Activated CD4-positive, alpha-beta T cell treated with anti-CD3 and anti-CD28 coated beads for 48 hours (primary cell): ENCODE measurements at regions not wholly inside any gene's neighbourhood (a gene's known extent, or its start where the extent isn't known, plus 50 kb on each side); places are given as distances from the start of the nearest gene placed in this dataset.

Experiments used
- DNase-seq: peaks from one replicate; pipeline ENCODE4 v3.0.0-alpha.2; 2020

- no peak for DNase-seq
Measured at GRCh38 chr6:170053966-170054661, 236.8 kb downstream of the DLL1 start.

DNA sequence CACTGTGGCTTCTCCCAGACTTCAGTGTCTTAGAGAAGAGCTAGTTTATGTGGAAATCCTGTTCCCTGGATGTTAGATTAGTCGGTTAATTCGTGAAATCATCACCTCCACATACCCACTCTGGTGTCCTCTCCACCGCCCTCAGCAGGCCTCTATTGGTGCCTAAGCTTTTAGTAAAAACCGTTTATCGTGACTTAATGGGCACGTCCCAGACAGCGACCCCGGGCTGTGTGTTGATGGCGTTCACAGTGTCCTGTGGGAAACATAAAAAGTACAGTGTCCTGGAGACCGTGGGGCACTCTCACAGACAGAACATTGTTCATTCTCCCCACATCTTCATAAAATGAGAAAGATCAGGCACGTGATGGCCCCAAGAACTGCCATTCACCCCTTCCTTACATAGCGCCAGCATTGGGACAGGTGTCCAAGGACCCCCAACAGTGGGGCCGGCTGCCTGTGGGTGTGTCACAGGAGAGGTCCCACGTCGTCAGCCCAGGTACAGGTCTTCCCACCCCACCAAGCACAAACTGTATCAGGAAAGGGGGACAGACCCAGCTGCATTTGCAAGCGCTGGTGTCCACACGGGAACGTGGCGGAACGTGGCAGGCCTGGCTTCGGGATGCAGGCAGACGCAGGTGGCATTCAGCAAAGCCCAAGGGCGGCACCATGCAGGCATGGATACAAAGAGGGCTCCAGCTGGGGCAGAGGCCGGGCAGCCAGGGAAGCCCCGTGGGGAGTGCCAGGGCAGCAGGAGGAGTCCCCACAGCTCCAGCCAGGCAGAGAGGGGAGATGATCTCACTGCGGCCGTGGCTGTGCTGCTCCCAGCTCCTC, 237.7 kb downstream of the DLL1 start:
- DNase-seq = no peak

DNA sequence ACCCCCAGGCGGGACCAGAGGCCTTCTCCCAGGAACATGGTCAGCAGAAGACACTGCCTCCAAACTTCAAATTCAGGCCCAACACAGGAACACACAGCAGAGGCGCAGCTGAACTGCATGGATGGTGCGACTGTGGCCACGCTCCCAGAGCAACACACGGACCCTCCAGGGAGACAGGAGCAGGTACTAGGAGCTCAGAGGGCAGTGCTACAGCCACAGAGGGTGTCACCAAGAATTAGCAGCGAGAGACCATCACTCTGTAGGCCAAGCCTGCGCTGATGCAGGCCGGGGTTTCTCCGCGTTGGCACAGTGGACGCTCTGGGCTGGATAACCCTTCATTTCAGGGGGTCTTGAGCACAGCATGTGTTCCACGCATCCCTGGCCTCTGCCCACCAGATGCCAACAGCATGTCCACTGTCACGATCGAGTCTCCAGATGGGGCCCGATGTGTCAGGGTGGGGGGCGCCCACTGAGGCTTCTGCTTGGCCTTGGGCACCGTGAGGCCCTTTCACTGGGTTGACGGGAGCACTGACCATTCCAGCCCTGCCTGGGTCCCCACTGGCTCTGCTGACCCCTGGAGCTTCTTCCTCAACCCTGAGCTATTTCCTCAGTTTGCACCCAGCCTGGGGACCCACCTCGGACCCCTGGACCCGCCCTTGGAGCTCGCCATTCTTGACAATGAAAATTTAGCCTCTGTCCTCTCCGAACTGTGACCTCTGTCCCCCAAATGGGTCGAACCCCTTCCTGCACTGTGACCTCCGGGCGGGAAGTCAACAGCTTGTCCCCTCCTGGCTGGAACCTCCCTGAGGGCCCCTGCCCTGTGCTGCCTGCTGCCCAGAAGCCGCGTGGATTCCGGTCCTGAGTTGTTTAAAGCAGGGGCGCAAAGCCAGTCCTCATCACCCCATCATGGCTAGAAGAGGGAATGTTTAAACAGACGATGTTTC, 239.4 kb downstream of the DLL1 start:
- DNase-seq = no peak

- DNase-seq = no peak
Measured at GRCh38 chr6:170050591-170051041, 240.3 kb downstream of the DLL1 start.

GRCh38 chr6:170049641-170050561, 241.0 kb downstream of the DLL1 start:
- DNase-seq = no peak

DNA sequence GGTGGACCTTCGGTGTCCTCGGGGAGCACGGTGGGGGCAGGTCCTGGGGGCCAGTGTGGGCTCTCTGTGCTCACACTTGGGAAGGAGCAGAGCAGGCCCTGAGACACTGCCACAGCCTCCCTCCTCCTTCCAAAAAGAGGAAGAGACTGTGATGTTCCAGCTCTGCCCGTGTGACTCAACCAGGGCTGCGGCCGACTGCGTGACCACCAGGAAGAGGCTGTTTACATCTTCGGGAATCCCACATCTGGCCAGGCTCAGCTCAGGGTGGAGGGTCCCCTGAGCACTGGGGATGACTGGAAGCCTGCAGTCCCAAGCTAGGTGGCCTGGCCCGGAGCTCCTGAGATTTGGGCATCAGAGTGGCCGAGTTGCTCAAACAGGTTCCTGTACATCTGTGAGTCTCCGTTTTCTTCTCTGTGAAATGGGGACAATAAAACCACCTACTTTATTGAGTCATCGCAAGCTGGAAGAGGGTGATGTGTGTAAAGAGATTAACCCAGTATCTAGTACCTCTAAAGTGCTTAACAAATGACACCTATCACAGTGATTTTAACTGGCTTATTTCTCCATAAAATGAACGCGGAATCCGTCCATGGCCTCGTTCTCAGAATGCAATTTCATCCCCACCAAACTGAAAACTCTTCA, 242.1 kb downstream of the DLL1 start:
- DNase-seq = no peak

GRCh38 chr6:170047823-170048222, 243.1 kb downstream of the DLL1 start:
- no peak for DNase-seq

GRCh38 chr6:170046791-170047626, 243.9 kb downstream of the DLL1 start:
- no peak for DNase-seq

- DNase-seq = no peak
Measured at GRCh38 chr6:170045981-170046667, 244.8 kb downstream of the DLL1 start.

DNA sequence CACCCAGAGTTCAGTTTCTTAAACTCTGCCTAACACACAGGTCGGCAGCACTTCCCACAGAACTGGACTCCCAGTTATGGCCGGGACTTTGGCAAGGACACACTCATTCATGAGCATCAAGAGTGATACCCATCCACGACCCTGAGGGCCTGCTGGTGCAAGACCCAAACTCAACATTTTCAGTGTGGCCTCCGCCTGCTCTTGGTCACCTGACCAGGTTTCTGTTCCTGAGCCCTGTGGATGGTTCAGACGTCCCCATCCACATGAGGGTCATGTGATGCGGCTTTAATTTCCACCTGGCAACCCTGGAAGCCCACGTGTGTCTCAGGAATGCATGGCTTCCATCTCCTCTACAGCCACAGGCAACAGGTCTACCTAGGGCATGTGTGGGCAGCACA, 245.3 kb downstream of the DLL1 start:
- no peak for DNase-seq

DNA sequence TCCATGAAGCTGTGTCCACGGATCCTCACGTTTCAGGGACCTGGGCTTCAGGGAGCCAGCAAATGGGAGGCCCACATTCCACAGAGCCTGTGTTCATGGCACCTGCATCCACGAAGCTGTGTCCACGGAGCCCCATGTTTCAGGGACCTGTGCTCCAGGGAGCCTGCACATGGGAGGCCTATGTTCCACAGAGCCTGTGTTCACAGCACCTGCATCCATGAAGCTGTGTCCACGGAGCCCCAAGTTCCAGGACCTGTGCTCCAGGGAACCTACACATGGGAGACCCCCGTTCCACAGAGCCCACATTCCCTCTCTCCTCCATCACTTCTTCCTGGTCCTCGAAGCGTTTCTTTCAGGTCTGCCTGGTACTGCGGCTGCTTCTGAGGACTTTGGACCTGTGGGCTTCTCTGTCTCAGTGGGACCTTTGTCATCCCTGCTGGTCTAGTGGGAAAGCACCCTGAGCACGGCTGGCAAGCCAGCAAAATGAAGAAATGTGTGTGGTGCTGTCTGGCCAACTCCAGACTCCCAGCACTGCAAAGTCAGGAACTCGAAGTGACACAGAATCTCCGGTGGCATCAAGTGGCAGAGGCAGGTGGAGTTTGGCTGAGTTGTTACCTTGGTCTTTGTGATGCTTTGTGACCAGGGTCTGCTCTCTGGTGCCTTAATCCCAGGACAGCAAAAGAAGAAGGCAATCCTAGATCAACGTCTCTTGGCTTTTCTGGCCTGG, 245.9 kb downstream of the DLL1 start:
- no peak for DNase-seq

DNA sequence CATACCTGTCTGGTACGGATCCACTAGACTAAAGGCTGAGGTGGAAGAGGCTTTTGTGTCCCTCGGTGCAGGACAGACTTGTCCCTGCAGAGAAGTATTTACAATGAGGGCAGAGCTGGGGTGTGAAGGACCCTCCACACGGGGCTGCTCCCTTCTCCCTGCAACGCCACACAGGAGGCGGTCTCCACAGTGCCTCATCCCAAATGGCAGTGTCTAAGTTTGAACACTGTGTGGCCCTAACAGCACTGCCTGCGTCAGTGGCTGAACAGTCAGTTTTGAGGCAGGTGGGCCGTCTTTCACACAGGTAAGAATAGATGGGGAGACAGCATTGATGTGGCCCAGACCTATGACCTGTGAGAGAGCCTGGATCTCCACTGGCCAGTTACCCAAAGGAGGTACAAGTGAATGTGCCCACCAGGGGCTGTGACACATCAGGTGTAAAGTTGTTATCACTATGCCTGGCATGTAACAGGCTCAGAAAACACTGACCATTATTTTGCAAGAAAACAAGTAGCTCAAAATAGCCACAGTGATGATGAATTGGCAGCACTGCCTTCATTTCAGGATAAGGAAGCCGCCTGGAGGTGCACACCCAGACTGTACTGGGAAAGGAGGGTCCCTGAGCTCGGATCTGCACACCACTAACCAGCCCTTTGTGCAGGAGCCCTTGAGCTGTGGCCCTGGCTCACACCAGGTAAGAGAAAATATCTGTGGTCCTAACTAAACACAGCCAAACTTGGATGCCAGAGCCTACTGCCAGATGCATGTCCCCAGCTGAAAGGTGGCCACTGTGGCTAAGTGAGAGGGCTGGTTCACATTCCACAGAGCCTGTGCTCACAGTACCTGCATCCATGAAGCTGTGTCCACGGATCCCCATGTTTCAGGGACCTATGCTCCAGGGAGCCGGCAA, 246.7 kb downstream of the DLL1 start:
- DNase-seq = no peak

GRCh38 chr6:170043150-170043819, 247.6 kb downstream of the DLL1 start:
- no peak for DNase-seq

DNA sequence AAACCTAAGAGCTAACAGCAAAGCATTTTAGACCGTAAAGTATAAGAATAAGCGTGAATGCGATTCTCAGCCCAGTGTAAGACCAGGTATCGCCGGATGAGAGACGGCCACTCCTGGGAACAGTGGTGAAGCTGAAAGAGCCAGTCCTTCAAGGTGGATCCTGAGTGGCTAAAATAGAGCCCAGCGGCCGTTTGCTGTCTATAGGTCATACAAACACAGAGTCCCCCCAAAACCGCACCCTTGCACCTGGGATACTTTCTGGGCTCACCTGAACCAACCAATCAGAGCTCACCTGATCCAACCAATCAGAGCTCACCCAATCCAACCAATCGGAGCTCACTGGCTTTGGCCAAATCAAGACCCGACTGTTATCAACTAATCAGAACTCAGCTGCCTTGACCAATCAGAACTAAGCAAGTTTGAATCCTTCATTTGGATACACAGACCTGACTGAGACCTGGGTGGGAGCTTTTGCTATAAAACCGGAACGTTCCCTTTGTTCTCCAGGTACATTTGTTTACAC, 248.2 kb downstream of the DLL1 start:
- no peak for DNase-seq

- DNase-seq = no peak
Measured at GRCh38 chr6:170042123-170042522, 248.8 kb downstream of the DLL1 start.

GRCh38 chr6:170041526-170041925, 249.4 kb downstream of the DLL1 start:
- DNase-seq = no peak

- no peak for DNase-seq
Measured at GRCh38 chr6:170040906-170041305, 250.0 kb downstream of the DLL1 start.
